CD4-positive, alpha-beta T cell treated with Interleukin-2 at 100 ng/mL for 4 hours (primary cell): ENCODE measurements at regions not wholly inside any gene's neighbourhood (a gene's known extent, or its start where the extent isn't known, plus 50 kb on each side); places are given as distances from the start of the nearest gene placed in this dataset.
"Not testable (repeated sequence)": the region's sequence is repeated elsewhere in the genome, so short reads cannot be mapped to it uniquely, and the experiment has no call there.

Experiments
- DNase-seq: peaks from one replicate; pipeline ENCODE4 v3.0.0-alpha.2; 2020; ENCODE audit warnings: low spot score

GRCh38 chr7:114180556-114181266 lies 233.9 kb upstream of the FOXP2 start:
- DNase-seq = no peak

GRCh38 chr7:114175125-114175524 lies 239.5 kb upstream of the FOXP2 start:
- no peak for DNase-seq

GRCh38 chr7:114173170-114173890 lies 241.3 kb upstream of the FOXP2 start:
- no peak for DNase-seq

- not testable (repeated sequence) for DNase-seq
These were observed 245.2 kb upstream of the FOXP2 start for GRCh38 chr7:114169389-114169788.

GRCh38 chr7:114160925-114161324 lies 242.1 kb upstream of the PPP1R3A start:
- no peak for DNase-seq

- DNase-seq = no peak
These were observed 240.0 kb upstream of the PPP1R3A start for GRCh38 chr7:114158854-114159253.

GRCh38 chr7:114158275-114158674 lies 239.5 kb upstream of the PPP1R3A start:
- no peak for DNase-seq

- DNase-seq = no peak
These were observed 237.4 kb upstream of the PPP1R3A start for GRCh38 chr7:114156178-114156577.

- DNase-seq = no peak
These were observed 236.6 kb upstream of the PPP1R3A start for GRCh38 chr7:114155116-114156110.

- no peak for DNase-seq
These were observed 234.9 kb upstream of the PPP1R3A start for GRCh38 chr7:114153700-114154099.

GRCh38 chr7:114152314-114152938 lies 233.6 kb upstream of the PPP1R3A start:
- DNase-seq = no peak

- no peak for DNase-seq
These were observed 233.0 kb upstream of the PPP1R3A start for GRCh38 chr7:114151777-114152176.

GRCh38 chr7:114150689-114151088 lies 231.9 kb upstream of the PPP1R3A start:
- no peak for DNase-seq

- no peak for DNase-seq
These were observed 230.0 kb upstream of the PPP1R3A start for GRCh38 chr7:114148779-114149178.

- no peak for DNase-seq
These were observed 222.6 kb upstream of the PPP1R3A start for GRCh38 chr7:114141415-114141814.

- no peak for DNase-seq
These were observed 221.8 kb upstream of the PPP1R3A start for GRCh38 chr7:114140561-114140960.

- not testable (repeated sequence) for DNase-seq
These were observed 220.9 kb upstream of the PPP1R3A start for GRCh38 chr7:114139690-114140089.

GRCh38 chr7:114138587-114138986 lies 219.8 kb upstream of the PPP1R3A start:
- no peak for DNase-seq

GRCh38 chr7:114133717-114134116 lies 214.9 kb upstream of the PPP1R3A start:
- DNase-seq = no peak

GRCh38 chr7:114130866-114131265 lies 212.1 kb upstream of the PPP1R3A start:
- no peak for DNase-seq

- no peak for DNase-seq
These were observed 210.1 kb upstream of the PPP1R3A start for GRCh38 chr7:114128880-114129279.

GRCh38 chr7:114126095-114126494 lies 207.3 kb upstream of the PPP1R3A start:
- no peak for DNase-seq
